GM23338 (cell line): ENCODE measurements at regions not wholly inside any gene's neighbourhood (a gene's known extent, or its start where the extent isn't known, plus 50 kb on each side); places are given as distances from the start of the nearest gene placed in this dataset.
A peak's percentile ranks its signal among the peaks of the same experiment; 100 is the strongest.

Experiments used
- ATAC-seq: fragments of 200-7000 bp; cut with Tn5 transposase; 3 replicates; pipeline ENCODE4 v1.9.1; 2020
- DNase-seq: peaks from one replicate; pipeline ENCODE4 v3.0.0-alpha.2; 2015; ENCODE audit warnings: low spot score
- H2AFZ ChIP-seq: fragments of 200-600 bp; sonication (generic); 2 replicates; pipeline ENCODE4 v1.8.0; 2016; ENCODE audit warnings: antibody characterized with exemption, mild to moderate bottlenecking, moderate library complexity
- H3F3A ChIP-seq: fragments of 200-600 bp; sonication (generic); replicated peaks from 2 replicates; pipeline ENCODE4 v1.8.0; 2017; ENCODE audit warnings: antibody characterized with exemption, mixed run types, low read depth
- H3K27ac ChIP-seq: fragments of 200-600 bp; sonication (generic); 2 replicates; pipeline ENCODE4 v1.6.1; 2016; ENCODE audit warnings: low read depth
- H3K27me3 ChIP-seq: fragments of 200-600 bp; sonication (generic); 2 replicates; pipeline ENCODE4 v1.8.0; 2016; ENCODE audit warnings: mild to moderate bottlenecking, mixed run types, moderate library complexity; ENCODE audit not compliant: insufficient read depth
- H3K36me3 ChIP-seq: fragments of 200-600 bp; sonication (generic); 2 replicates; pipeline ENCODE4 v1.8.0; 2016; ENCODE audit warnings: mild to moderate bottlenecking; ENCODE audit not compliant: insufficient read depth
- H3K4me1 ChIP-seq: fragments of 200-600 bp; sonication (generic); 2 replicates; pipeline ENCODE4 v1.8.0; 2016; ENCODE audit warnings: mild to moderate bottlenecking, moderate library complexity; ENCODE audit not compliant: insufficient read depth
- H3K4me2 ChIP-seq: fragments of 200-600 bp; sonication (generic); 2 replicates; pipeline ENCODE4 v1.7.1; 2017; ENCODE audit warnings: mixed run types
- H3K4me3 ChIP-seq: fragments of 200-600 bp; sonication (generic); 2 replicates; pipeline ENCODE4 v1.6.1; 2016; ENCODE audit warnings: mixed run types
- H3K79me2 ChIP-seq: fragments of 200-600 bp; sonication (generic); replicated peaks from 2 replicates; pipeline ENCODE4 v1.8.0; 2017; ENCODE audit warnings: mild to moderate bottlenecking; ENCODE audit not compliant: insufficient read depth
- H3K9me2 ChIP-seq: fragments of 200-600 bp; sonication (generic); 2 replicates; pipeline ENCODE4 v1.8.0; 2017; ENCODE audit not compliant: insufficient read depth
- H4K20me1 ChIP-seq: fragments of 200-600 bp; sonication (generic); replicated peaks from 2 replicates; pipeline ENCODE4 v1.8.0; 2017; ENCODE audit warnings: mild to moderate bottlenecking; ENCODE audit not compliant: insufficient read depth
- H3K27ac Mint-ChIP-seq: 2 replicates; pipeline ENCODE4 v1.8.0; 2020; ENCODE audit warnings: inconsistent platforms, mild to moderate bottlenecking, moderate library complexity, mixed read lengths
- H3K27me3 Mint-ChIP-seq: 3 replicates; pipeline ENCODE4 v1.8.0; 2022; ENCODE audit warnings: low read depth, mild to moderate bottlenecking, moderate library complexity, mixed read lengths, inconsistent platforms; ENCODE audit not compliant: insufficient read depth, poor library complexity
- H3K36me3 Mint-ChIP-seq: 3 replicates; pipeline ENCODE4 v1.8.0; 2021; ENCODE audit warnings: low read depth, mild to moderate bottlenecking, inconsistent platforms, moderate library complexity, mixed read lengths
- H3K4me1 Mint-ChIP-seq: 3 replicates; pipeline ENCODE4 v1.8.0; 2020; ENCODE audit warnings: mild to moderate bottlenecking, inconsistent platforms, mixed read lengths
- H3K4me3 Mint-ChIP-seq: 3 replicates; pipeline ENCODE4 v1.8.0; 2021; ENCODE audit warnings: moderate library complexity, mild to moderate bottlenecking, inconsistent platforms, mixed read lengths
- H3K9me3 Mint-ChIP-seq: 3 replicates; pipeline ENCODE4 v1.8.0; 2020; ENCODE audit warnings: moderate library complexity, mild to moderate bottlenecking, inconsistent platforms, mixed read lengths
- CREB1 ChIP-seq: fragments of 250-450 bp; sonication (Bioruptor Pico); IDR thresholded peaks from 2 replicates; pipeline ENCODE4 v1.5.0; 2020; ENCODE audit warnings: low read depth, mild to moderate bottlenecking, moderate library complexity
- EZH2 ChIP-seq: fragments of 200-600 bp; sonication (generic); IDR thresholded peaks from one replicate; pipeline ENCODE4 v1.8.0; 2017; ENCODE audit warnings: antibody characterized with exemption, mild to moderate bottlenecking, low read depth; ENCODE audit not compliant: unreplicated experiment
- EZH2phosphoT487 ChIP-seq: fragments of 200-600 bp; sonication (generic); IDR thresholded peaks from one replicate; pipeline ENCODE4 v1.8.1; 2018; ENCODE audit warnings: antibody characterized with exemption; ENCODE audit not compliant: unreplicated experiment
- JUNB ChIP-seq: IDR thresholded peaks from one replicate; pipeline ENCODE4 v1.6.1; 2016; ENCODE audit warnings: antibody characterized with exemption; ENCODE audit not compliant: unreplicated experiment
- NANOG ChIP-seq: IDR thresholded peaks from 2 replicates; pipeline ENCODE4 v1.6.1; 2016; ENCODE audit warnings: antibody characterized with exemption, borderline replicate concordance
- POLR2AphosphoS5 ChIP-seq: IDR thresholded peaks from 2 replicates; pipeline ENCODE4 v1.6.1; 2016; ENCODE audit warnings: antibody characterized with exemption, low read depth
- STAT1 ChIP-seq: IDR thresholded peaks from one replicate; pipeline ENCODE4 v1.6.1; 2016; ENCODE audit warnings: antibody characterized with exemption; ENCODE audit not compliant: unreplicated experiment
- ZNF114 ChIP-seq: fragments of 250-450 bp; sonication (Bioruptor Pico); IDR thresholded peaks from 2 replicates; pipeline ENCODE4 v1.5.0; 2020; ENCODE audit warnings: mild to moderate bottlenecking, moderate library complexity
- ZNF331 ChIP-seq: fragments of 250-450 bp; sonication (Bioruptor Pico); IDR thresholded peaks from 2 replicates; pipeline ENCODE4 v1.5.0; 2020; ENCODE audit warnings: low read depth, mild to moderate bottlenecking, moderate library complexity
- TF ChIP-seq, protein P1 (sequence below), 2 experiments: fragments of 200-600 bp in 1 of 2; sonication (generic) in 1 of 2; conservative IDR thresholded peaks; 2 replicates each; pipeline versions ENCODE4 v1.5.1 to v1.6.1; 2016 to 2017; ENCODE audit warnings: antibody characterized with exemption in 2 of 2, low read depth in 2 of 2, mild to moderate bottlenecking in 2 of 2, moderate library complexity in 1 of 2
- TF ChIP-seq, protein P2 (sequence below): IDR thresholded peaks from one replicate; pipeline ENCODE4 v1.6.1; 2018; ENCODE audit warnings: antibody characterized with exemption; ENCODE audit not compliant: unreplicated experiment
- TF ChIP-seq, protein P3 (sequence below): fragments of 250-450 bp; sonication (Bioruptor Pico); IDR thresholded peaks from 2 replicates; pipeline ENCODE4 v1.5.0; 2020; ENCODE audit warnings: mild to moderate bottlenecking, moderate library complexity
- TF ChIP-seq, protein P4 (sequence below): IDR thresholded peaks from 2 replicates; pipeline ENCODE4 v1.6.1; 2016; ENCODE audit warnings: antibody characterized with exemption

DNA sequence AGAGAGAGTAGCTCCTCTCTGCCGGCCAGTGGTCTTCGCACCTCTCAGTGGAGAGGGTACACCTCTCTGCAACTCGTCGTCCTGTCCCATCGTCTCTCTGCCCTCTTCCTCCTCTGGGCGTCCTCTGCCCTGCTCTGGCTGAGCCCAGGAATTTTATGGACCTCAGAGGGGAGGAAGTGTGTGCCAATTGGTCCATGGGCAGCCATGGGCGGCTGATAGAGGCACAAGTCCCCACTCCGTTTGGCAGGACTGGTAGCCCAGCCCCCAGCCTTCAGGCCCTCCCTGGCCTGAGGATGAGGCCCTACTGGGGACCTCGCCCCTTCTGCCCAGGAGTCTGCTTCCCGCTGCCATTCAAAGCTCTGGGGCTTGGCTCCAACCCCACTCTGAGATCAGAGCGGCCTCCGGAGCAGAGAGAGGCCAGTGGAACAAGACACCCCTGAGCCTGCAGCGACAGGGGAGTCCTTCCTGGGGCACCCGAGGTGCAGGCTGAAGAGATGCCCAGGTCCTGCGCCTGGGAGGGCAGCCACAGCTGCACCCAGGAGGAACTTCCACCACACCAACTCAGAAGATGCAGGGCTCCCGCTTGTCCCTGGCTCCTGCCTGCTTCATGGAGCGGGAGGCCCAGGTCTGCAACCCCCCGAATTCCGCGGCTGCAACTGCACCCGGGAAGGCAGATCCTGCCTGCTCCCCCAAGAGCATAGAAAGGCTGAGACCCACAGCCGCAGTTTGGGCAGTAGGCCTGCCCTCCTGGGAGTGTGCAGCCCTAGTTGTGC lies 659.9 kb downstream of the KCNT2 start:
- peaks cover 4% of the 10 kb centered on the region for H3K27me3 Mint-ChIP-seq
- ATAC-seq (no peak), DNase-seq (no peak)
- Histone ChIP-seq H3K36me3 (no peaks in the 10 kb centered on the region), H2AFZ (0 out of 2 replicates have a peak overlapping the region, but pooled peaks have one; percentile 43), H3K9me2 (peaks cover 3% of the 10 kb centered on the region; the same call in 1 of the 2 replicates), H3K4me3 (no peak overlapping the region), H4K20me1 (no peaks in the 10 kb centered on the region), H3F3A (no peaks in the 10 kb centered on the region), H3K27me3 (no peaks in the 10 kb centered on the region), H3K79me2 (no peaks in the 10 kb centered on the region), H3K4me2 (no peak overlapping the region), H3K4me1 (no peaks in the 10 kb centered on the region), H3K27ac (no peak overlapping the region)
- H3K9me3 Mint-ChIP-seq = no peaks in the 10 kb centered on the region; the same call in 2 of the 3 replicates
- H3K4me1 Mint-ChIP-seq = peaks cover 4% of the 10 kb centered on the region; the same call in 2 of the 3 replicates
- no peak overlapping the region for H3K27ac Mint-ChIP-seq
- TF ChIP-seq POLR2AphosphoS5 (no peak), EZH2 (no peak), EZH2phosphoT487 (no peak), JUNB (no peak), ZNF331 (CRISPR knock-in tag) (no peak), NANOG (no peak), CREB1 (CRISPR knock-in tag) (no peak), ZNF114 (CRISPR knock-in tag) (no peak), STAT1 (no peak)
- TF ChIP-seq, protein P1, sequence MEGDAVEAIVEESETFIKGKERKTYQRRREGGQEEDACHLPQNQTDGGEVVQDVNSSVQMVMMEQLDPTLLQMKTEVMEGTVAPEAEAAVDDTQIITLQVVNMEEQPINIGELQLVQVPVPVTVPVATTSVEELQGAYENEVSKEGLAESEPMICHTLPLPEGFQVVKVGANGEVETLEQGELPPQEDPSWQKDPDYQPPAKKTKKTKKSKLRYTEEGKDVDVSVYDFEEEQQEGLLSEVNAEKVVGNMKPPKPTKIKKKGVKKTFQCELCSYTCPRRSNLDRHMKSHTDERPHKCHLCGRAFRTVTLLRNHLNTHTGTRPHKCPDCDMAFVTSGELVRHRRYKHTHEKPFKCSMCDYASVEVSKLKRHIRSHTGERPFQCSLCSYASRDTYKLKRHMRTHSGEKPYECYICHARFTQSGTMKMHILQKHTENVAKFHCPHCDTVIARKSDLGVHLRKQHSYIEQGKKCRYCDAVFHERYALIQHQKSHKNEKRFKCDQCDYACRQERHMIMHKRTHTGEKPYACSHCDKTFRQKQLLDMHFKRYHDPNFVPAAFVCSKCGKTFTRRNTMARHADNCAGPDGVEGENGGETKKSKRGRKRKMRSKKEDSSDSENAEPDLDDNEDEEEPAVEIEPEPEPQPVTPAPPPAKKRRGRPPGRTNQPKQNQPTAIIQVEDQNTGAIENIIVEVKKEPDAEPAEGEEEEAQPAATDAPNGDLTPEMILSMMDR (conservative IDR thresholded peaks at IDR 0.05; ENCODE audit: low read depth in 2 of 2) = no peak
- TF ChIP-seq, protein P2, sequence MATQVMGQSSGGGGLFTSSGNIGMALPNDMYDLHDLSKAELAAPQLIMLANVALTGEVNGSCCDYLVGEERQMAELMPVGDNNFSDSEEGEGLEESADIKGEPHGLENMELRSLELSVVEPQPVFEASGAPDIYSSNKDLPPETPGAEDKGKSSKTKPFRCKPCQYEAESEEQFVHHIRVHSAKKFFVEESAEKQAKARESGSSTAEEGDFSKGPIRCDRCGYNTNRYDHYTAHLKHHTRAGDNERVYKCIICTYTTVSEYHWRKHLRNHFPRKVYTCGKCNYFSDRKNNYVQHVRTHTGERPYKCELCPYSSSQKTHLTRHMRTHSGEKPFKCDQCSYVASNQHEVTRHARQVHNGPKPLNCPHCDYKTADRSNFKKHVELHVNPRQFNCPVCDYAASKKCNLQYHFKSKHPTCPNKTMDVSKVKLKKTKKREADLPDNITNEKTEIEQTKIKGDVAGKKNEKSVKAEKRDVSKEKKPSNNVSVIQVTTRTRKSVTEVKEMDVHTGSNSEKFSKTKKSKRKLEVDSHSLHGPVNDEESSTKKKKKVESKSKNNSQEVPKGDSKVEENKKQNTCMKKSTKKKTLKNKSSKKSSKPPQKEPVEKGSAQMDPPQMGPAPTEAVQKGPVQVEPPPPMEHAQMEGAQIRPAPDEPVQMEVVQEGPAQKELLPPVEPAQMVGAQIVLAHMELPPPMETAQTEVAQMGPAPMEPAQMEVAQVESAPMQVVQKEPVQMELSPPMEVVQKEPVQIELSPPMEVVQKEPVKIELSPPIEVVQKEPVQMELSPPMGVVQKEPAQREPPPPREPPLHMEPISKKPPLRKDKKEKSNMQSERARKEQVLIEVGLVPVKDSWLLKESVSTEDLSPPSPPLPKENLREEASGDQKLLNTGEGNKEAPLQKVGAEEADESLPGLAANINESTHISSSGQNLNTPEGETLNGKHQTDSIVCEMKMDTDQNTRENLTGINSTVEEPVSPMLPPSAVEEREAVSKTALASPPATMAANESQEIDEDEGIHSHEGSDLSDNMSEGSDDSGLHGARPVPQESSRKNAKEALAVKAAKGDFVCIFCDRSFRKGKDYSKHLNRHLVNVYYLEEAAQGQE = no peak
- TF ChIP-seq, protein P3, sequence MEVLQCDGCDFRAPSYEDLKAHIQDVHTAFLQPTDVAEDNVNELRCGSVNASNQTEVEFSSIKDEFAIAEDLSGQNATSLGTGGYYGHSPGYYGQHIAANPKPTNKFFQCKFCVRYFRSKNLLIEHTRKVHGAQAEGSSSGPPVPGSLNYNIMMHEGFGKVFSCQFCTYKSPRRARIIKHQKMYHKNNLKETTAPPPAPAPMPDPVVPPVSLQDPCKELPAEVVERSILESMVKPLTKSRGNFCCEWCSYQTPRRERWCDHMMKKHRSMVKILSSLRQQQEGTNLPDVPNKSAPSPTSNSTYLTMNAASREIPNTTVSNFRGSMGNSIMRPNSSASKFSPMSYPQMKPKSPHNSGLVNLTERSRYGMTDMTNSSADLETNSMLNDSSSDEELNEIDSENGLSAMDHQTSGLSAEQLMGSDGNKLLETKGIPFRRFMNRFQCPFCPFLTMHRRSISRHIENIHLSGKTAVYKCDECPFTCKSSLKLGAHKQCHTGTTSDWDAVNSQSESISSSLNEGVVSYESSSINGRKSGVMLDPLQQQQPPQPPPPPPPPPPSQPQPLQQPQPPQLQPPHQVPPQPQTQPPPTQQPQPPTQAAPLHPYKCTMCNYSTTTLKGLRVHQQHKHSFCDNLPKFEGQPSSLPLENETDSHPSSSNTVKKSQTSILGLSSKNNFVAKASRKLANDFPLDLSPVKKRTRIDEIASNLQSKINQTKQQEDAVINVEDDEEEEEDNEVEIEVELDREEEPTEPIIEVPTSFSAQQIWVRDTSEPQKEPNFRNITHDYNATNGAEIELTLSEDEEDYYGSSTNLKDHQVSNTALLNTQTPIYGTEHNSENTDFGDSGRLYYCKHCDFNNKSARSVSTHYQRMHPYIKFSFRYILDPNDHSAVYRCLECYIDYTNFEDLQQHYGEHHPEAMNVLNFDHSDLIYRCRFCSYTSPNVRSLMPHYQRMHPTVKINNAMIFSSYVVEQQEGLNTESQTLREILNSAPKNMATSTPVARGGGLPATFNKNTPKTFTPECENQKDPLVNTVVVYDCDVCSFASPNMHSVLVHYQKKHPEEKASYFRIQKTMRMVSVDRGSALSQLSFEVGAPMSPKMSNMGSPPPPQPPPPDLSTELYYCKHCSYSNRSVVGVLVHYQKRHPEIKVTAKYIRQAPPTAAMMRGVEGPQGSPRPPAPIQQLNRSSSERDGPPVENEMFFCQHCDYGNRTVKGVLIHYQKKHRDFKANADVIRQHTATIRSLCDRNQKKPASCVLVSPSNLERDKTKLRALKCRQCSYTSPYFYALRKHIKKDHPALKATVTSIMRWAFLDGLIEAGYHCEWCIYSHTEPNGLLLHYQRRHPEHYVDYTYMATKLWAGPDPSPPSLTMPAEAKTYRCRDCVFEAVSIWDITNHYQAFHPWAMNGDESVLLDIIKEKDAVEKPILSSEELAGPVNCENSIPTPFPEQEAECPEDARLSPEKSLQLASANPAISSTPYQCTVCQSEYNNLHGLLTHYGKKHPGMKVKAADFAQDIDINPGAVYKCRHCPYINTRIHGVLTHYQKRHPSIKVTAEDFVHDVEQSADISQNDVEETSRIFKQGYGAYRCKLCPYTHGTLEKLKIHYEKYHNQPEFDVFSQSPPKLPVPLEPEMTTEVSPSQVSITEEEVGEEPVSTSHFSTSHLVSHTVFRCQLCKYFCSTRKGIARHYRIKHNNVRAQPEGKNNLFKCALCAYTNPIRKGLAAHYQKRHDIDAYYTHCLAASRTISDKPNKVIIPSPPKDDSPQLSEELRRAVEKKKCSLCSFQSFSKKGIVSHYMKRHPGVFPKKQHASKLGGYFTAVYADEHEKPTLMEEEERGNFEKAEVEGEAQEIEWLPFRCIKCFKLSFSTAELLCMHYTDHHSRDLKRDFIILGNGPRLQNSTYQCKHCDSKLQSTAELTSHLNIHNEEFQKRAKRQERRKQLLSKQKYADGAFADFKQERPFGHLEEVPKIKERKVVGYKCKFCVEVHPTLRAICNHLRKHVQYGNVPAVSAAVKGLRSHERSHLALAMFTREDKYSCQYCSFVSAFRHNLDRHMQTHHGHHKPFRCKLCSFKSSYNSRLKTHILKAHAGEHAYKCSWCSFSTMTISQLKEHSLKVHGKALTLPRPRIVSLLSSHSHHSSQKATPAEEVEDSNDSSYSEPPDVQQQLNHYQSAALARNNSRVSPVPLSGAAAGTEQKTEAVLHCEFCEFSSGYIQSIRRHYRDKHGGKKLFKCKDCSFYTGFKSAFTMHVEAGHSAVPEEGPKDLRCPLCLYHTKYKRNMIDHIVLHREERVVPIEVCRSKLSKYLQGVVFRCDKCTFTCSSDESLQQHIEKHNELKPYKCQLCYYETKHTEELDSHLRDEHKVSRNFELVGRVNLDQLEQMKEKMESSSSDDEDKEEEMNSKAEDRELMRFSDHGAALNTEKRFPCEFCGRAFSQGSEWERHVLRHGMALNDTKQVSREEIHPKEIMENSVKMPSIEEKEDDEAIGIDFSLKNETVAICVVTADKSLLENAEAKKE = no peak
- TF ChIP-seq, protein P4, sequence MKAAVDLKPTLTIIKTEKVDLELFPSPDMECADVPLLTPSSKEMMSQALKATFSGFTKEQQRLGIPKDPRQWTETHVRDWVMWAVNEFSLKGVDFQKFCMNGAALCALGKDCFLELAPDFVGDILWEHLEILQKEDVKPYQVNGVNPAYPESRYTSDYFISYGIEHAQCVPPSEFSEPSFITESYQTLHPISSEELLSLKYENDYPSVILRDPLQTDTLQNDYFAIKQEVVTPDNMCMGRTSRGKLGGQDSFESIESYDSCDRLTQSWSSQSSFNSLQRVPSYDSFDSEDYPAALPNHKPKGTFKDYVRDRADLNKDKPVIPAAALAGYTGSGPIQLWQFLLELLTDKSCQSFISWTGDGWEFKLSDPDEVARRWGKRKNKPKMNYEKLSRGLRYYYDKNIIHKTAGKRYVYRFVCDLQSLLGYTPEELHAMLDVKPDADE = no peak
- no peak overlapping the region for H3K4me3 Mint-ChIP-seq
- no peaks in the 10 kb centered on the region for H3K36me3 Mint-ChIP-seq
